Sigmoid colon (tissue), 6 donors: ENCODE measurements at regions not wholly inside any gene's neighbourhood (a gene's known extent, or its start where the extent isn't known, plus 50 kb on each side); places are given as distances from the start of the nearest gene placed in this dataset.

Experiments used
- DNase-seq: peaks from one replicate; pipeline ENCODE4 v3.0.0-alpha.2; 2019
- H3K27ac ChIP-seq, 4 donors: fragments of 200-600 bp; sonication (generic); one replicate each; pipeline ENCODE4 v1.5.1; 2016 to 2019; ENCODE audit warnings: mild to moderate bottlenecking in 1 of 4
- H3K27me3 ChIP-seq, 3 donors: fragments of 200-600 bp; sonication (generic); one replicate each; pipeline ENCODE4 v1.5.1; 2019; ENCODE audit warnings: mild to moderate bottlenecking in 1 of 3
- H3K36me3 ChIP-seq, 4 donors: fragments of 200-600 bp; sonication (generic); one replicate each; pipeline ENCODE4 v1.5.1; 2016 to 2019
- H3K4me1 ChIP-seq, 4 donors: fragments of 200-600 bp; sonication (generic); one replicate each; pipeline ENCODE4 v1.5.1; 2017 to 2019
- H3K4me3 ChIP-seq, 4 donors: fragments of 200-600 bp; sonication (generic); one replicate each; pipeline ENCODE4 v1.5.1; 2017 to 2019; ENCODE audit warnings: mild to moderate bottlenecking in 2 of 4, moderate library complexity in 1 of 4
- H3K9me3 ChIP-seq, 4 donors: fragments of 200-600 bp in 3 of 4; sonication (generic) in 3 of 4; one replicate each; pipeline versions ENCODE4 v1.5.1 to v1.6.1; 2013 to 2019
- EP300 ChIP-seq, 4 donors: sonication (generic); formaldehyde crosslinking; IDR thresholded peaks; one replicate each; pipeline ENCODE4 v1.6.1; 2017; ENCODE audit warnings: antibody characterized with exemption in 4 of 4
- POLR2A ChIP-seq, 2 donors: fragments of 450-650 bp; IDR thresholded peaks; one replicate each; pipeline ENCODE4 v1.6.1; 2016; ENCODE audit warnings: antibody characterized with exemption in 2 of 2, mild to moderate bottlenecking in 2 of 2, moderate library complexity in 2 of 2
- POLR2AphosphoS5 ChIP-seq, 4 donors: sonication (generic); formaldehyde crosslinking; IDR thresholded peaks; one replicate each; pipeline ENCODE4 v1.6.1; 2017; ENCODE audit warnings: antibody characterized with exemption in 4 of 4
- WGBS, 2 donors: extraction: QIAGEN DNeasy Blood & Tissue Kit; methylation state at CpG; one replicate each; pipeline ENCODE4 v1.1.7; 2013; 5-methylcytosine and 5-hydroxymethylcytosine counted together
- intact Hi-C: fragments of 100-400 bp; cut with DNase I; formaldehyde crosslinking; loops from one replicate; pipeline ENCODE4 v1.15.1; 2023
- TF ChIP-seq, protein P1 (sequence below), 4 experiments: fragments of 450-650 bp in 3 of 4; fragments of 200-600 bp in 1 of 4; IDR thresholded peaks; one replicate each; pipeline ENCODE4 v1.5.1; 2016 to 2019; ENCODE audit warnings: antibody characterized with exemption in 4 of 4, mild to moderate bottlenecking in 3 of 4, moderate library complexity in 2 of 4
- donor health status: healthy with polysubstance abuse.
- donor health status: healthy.

DNA sequence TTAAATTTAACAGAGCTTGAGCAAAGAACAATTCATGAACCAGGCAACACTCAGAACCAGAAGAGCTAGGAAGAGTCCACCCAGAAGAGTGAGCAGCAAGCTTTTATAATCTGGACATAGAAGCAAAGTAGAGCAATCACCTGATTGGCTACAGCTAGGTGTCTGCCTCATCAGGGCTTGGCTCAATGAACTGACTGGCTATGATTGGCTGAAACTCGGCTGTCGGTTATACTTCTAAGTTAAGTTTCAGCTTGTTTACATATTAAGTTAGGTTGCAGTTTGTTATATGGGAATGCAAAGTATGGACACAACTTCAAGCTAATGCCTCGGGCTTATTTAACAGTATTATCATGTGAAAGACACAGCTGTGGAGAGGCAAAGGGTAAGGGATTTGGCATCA lies 63.2 kb upstream of the NABP1 start:
- H3K4me1 ChIP-seq = peaks cover 0 to 8% (median 0%) of the 10 kb centered on the region in 4 donors
- H3K27me3 ChIP-seq = no peaks in the 10 kb centered on the region
- TF ChIP-seq POLR2AphosphoS5 (IDR thresholded peaks at IDR 0.05) (no peak), EP300 (IDR thresholded peaks at IDR 0.05) (no peak), POLR2A (IDR thresholded peaks at IDR 0.05) (no peak)
- TF ChIP-seq, protein P1, sequence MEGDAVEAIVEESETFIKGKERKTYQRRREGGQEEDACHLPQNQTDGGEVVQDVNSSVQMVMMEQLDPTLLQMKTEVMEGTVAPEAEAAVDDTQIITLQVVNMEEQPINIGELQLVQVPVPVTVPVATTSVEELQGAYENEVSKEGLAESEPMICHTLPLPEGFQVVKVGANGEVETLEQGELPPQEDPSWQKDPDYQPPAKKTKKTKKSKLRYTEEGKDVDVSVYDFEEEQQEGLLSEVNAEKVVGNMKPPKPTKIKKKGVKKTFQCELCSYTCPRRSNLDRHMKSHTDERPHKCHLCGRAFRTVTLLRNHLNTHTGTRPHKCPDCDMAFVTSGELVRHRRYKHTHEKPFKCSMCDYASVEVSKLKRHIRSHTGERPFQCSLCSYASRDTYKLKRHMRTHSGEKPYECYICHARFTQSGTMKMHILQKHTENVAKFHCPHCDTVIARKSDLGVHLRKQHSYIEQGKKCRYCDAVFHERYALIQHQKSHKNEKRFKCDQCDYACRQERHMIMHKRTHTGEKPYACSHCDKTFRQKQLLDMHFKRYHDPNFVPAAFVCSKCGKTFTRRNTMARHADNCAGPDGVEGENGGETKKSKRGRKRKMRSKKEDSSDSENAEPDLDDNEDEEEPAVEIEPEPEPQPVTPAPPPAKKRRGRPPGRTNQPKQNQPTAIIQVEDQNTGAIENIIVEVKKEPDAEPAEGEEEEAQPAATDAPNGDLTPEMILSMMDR (IDR thresholded peaks at IDR 0.05) = no peak
- intact Hi-C loops = no loop called here
- H3K27ac ChIP-seq = no peak overlapping the region
- no peaks in the 10 kb centered on the region for H3K9me3 ChIP-seq
- H3K36me3 ChIP-seq = no peaks in the 10 kb centered on the region
- no peak overlapping the region for H3K4me3 ChIP-seq
- WGBS, 2 donors = 87 to 91% methylated on average over 3 of the region's 3 CpGs
- DNase-seq = no peak

DNA sequence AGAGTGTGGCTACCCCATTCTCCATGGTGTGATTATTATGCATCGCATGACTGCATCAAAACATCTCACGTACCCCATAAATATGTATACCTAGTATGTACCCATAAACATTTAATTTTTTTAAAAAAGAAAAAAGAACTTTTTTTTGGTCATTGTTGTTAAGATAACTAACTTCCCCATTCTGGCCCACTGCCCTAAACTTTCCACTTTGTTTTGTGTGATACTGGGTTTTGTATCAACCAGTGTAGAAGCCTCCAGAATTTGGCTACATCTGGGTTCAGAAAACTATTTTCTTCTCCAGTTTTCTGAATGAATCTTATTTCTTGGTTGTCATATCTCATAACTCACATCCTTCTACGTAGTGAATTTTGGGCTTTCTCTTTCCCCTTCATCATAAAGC lies 62.3 kb upstream of the NABP1 start:
- no peaks in the 10 kb centered on the region for H3K9me3 ChIP-seq
- intact Hi-C loops = no loop called here
- DNase-seq = no peak
- WGBS, 2 donors = 63 to 79% methylated on average over 3 of the region's 3 CpGs
- no peaks in the 10 kb centered on the region for H3K27me3 ChIP-seq
- no peak for TF ChIP-seq POLR2A (IDR thresholded peaks at IDR 0.05)
- no peak for TF ChIP-seq POLR2AphosphoS5 (IDR thresholded peaks at IDR 0.05)
- TF ChIP-seq, protein P1 (IDR thresholded peaks at IDR 0.05) = no peak
- TF ChIP-seq EP300 (IDR thresholded peaks at IDR 0.05) = no peak
- H3K36me3 ChIP-seq = no peaks in the 10 kb centered on the region
- no peak overlapping the region for H3K4me3 ChIP-seq
- no peak overlapping the region for H3K27ac ChIP-seq
- peaks cover 0 to 8% (median 0%) of the 10 kb centered on the region in 4 donors for H3K4me1 ChIP-seq

DNA sequence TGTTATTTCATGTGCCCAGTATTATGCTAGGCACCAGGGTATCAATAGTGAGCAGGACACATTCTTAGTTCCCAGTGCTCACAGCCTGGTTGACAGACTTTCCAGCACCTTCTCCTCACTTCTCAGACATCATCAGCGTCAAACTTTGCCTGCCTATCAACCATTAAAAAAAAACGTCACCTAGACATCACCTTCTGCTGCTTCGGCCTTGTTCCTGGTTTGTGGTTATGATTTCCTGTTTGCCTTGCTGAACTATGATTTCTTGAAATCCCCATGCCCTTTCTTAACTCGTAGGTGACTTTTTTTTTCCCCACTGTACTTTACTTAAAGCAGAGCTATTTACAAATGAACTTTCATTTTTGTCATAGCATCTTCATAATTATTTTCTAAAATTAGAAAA lies 60.4 kb upstream of the NABP1 start:
- no peak for DNase-seq
- no peak overlapping the region for H3K27ac ChIP-seq
- H3K9me3 ChIP-seq = no peaks in the 10 kb centered on the region
- no peaks in the 10 kb centered on the region for H3K27me3 ChIP-seq
- no peaks in the 10 kb centered on the region for H3K36me3 ChIP-seq
- TF ChIP-seq EP300 (IDR thresholded peaks at IDR 0.05) (no peak), POLR2AphosphoS5 (IDR thresholded peaks at IDR 0.05) (no peak)
- WGBS, 2 donors = 43 to 66% methylated on average over 4 of the region's 4 CpGs
- H3K4me1 ChIP-seq = peaks cover 0 to under 1% (median 0%) of the 10 kb centered on the region in 4 donors
- intact Hi-C loops = no loop called here
- no peak overlapping the region for H3K4me3 ChIP-seq

DNA sequence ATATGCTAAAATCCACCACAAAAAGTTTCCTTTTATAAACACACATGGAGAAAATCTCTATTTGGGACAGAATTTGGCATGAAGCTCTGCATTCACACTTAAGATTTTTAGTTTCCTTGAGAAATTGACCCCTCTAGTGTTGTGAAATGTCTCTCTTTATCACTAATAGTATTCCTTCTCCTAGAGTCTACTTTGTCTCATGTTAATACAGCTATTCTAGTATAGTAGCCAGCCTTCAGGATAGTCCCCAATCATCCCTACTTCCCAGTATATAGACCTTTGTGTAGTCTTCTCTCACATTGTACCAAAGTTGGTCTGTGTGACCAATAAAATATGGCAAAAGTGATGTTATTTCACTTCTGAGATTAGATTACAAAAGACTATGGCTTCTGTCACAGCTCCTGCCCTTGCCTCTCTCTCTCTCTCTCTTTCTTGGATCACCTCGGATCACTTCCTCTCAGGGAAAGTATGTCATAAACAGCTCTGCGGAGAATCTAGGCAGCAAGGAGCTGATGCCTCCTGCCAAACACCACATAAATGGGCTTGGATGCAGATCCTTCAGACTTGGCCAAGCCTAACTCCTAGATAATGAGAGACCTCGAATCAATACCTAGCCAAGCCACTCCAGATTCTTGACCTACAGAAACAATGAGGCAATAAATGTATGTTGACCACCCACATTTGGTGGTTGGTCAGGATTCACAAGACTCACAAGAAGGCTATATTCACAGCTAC lies 59.7 kb upstream of the NABP1 start:
- intact Hi-C loops = no loop called here
- Histone ChIP-seq H3K27ac (no peak overlapping the region), H3K4me1 (no peaks in the 10 kb centered on the region), H3K4me3 (no peak overlapping the region), H3K27me3 (no peaks in the 10 kb centered on the region), H3K9me3 (no peaks in the 10 kb centered on the region), H3K36me3 (no peaks in the 10 kb centered on the region)
- TF ChIP-seq EP300 (IDR thresholded peaks at IDR 0.05) (no peak), POLR2A (IDR thresholded peaks at IDR 0.05) (no peak)
- TF ChIP-seq, protein P1 (IDR thresholded peaks at IDR 0.05) = no peak
- no peak for DNase-seq
- 84 to 90% methylated on average over 3 of the region's 3 CpGs for whole genome bisulfite sequencing, 2 donors

DNA sequence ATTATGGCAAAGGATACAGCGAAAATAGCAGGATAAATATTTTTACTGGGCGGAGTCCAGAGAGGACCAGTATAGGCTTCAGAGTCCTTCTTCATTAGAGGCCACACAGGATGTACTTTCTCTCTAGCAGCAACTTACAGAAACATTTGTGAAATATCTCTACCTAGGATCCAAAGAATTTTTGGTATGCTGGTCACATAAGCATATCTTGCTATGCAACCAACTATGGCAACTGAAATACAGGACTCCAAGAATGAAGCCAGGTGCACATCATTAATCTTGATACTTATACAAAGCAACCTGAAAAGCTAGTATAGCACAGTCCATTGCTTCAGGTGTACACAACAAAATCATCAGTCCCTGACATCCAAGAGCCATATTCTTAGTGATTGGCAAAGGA lies 59.1 kb upstream of the NABP1 start:
- intact Hi-C loops = no loop called here
- WGBS, 2 donors = 95 to 96% methylated on average over 2 of the region's 2 CpGs
- Histone ChIP-seq H3K9me3 (no peaks in the 10 kb centered on the region), H3K4me1 (no peaks in the 10 kb centered on the region), H3K36me3 (no peaks in the 10 kb centered on the region), H3K27me3 (no peaks in the 10 kb centered on the region), H3K27ac (no peak overlapping the region), H3K4me3 (no peak overlapping the region)
- no peak for DNase-seq
- TF ChIP-seq POLR2A (IDR thresholded peaks at IDR 0.05) (no peak), POLR2AphosphoS5 (IDR thresholded peaks at IDR 0.05) (no peak), EP300 (IDR thresholded peaks at IDR 0.05) (no peak)
- TF ChIP-seq, protein P1 (IDR thresholded peaks at IDR 0.05) = no peak
